Prostate gland (tissue), 2 donors: ENCODE measurements at regions not wholly inside any gene's neighbourhood (a gene's known extent, or its start where the extent isn't known, plus 50 kb on each side); places are given as distances from the start of the nearest gene placed in this dataset.

Experiments
- POLR2AphosphoS5 ChIP-seq: sonication (generic); formaldehyde crosslinking; IDR thresholded peaks from one replicate; pipeline ENCODE4 v1.6.1; 2017; ENCODE audit warnings: antibody characterized with exemption
- TF ChIP-seq, protein P1 (sequence below), 4 experiments: fragments of 200-600 bp in 2 of 4; fragments of 450-650 bp in 2 of 4; sonication (generic) in 2 of 4; IDR thresholded peaks; 1 replicate in 3 of 4; 2 replicates in 1 of 4; pipeline ENCODE4 v1.5.1; 2016 to 2019; ENCODE audit warnings: antibody characterized with exemption in 4 of 4, mild to moderate bottlenecking in 2 of 4, moderate library complexity in 2 of 4

GRCh38 chr11:112523477-112523876 is 262.8 kb upstream of the PLET1 start:
- no peak for TF ChIP-seq POLR2AphosphoS5
- TF ChIP-seq, protein P1, sequence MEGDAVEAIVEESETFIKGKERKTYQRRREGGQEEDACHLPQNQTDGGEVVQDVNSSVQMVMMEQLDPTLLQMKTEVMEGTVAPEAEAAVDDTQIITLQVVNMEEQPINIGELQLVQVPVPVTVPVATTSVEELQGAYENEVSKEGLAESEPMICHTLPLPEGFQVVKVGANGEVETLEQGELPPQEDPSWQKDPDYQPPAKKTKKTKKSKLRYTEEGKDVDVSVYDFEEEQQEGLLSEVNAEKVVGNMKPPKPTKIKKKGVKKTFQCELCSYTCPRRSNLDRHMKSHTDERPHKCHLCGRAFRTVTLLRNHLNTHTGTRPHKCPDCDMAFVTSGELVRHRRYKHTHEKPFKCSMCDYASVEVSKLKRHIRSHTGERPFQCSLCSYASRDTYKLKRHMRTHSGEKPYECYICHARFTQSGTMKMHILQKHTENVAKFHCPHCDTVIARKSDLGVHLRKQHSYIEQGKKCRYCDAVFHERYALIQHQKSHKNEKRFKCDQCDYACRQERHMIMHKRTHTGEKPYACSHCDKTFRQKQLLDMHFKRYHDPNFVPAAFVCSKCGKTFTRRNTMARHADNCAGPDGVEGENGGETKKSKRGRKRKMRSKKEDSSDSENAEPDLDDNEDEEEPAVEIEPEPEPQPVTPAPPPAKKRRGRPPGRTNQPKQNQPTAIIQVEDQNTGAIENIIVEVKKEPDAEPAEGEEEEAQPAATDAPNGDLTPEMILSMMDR (IDR thresholded peaks at IDR 0.05): no peak
